GM23338 (cell line): ENCODE measurements at regions not wholly inside any gene's neighbourhood (a gene's known extent, or its start where the extent isn't known, plus 50 kb on each side); places are given as distances from the start of the nearest gene placed in this dataset.

ENCODE experiments used
- ATAC-seq: fragments of 200-7000 bp; cut with Tn5 transposase; 3 replicates; pipeline ENCODE4 v1.9.1; 2020
- DNase-seq: peaks from one replicate; pipeline ENCODE4 v3.0.0-alpha.2; 2015; ENCODE audit warnings: low spot score
- H2AFZ ChIP-seq: fragments of 200-600 bp; sonication (generic); 2 replicates; pipeline ENCODE4 v1.8.0; 2016; ENCODE audit warnings: antibody characterized with exemption, mild to moderate bottlenecking, moderate library complexity
- H3F3A ChIP-seq: fragments of 200-600 bp; sonication (generic); replicated peaks from 2 replicates; pipeline ENCODE4 v1.8.0; 2017; ENCODE audit warnings: antibody characterized with exemption, mixed run types, low read depth
- H3K27ac ChIP-seq: fragments of 200-600 bp; sonication (generic); 2 replicates; pipeline ENCODE4 v1.6.1; 2016; ENCODE audit warnings: low read depth
- H3K27me3 ChIP-seq: fragments of 200-600 bp; sonication (generic); 2 replicates; pipeline ENCODE4 v1.8.0; 2016; ENCODE audit warnings: mild to moderate bottlenecking, mixed run types, moderate library complexity; ENCODE audit not compliant: insufficient read depth
- H3K36me3 ChIP-seq: fragments of 200-600 bp; sonication (generic); 2 replicates; pipeline ENCODE4 v1.8.0; 2016; ENCODE audit warnings: mild to moderate bottlenecking; ENCODE audit not compliant: insufficient read depth
- H3K4me1 ChIP-seq: fragments of 200-600 bp; sonication (generic); 2 replicates; pipeline ENCODE4 v1.8.0; 2016; ENCODE audit warnings: mild to moderate bottlenecking, moderate library complexity; ENCODE audit not compliant: insufficient read depth
- H3K4me2 ChIP-seq: fragments of 200-600 bp; sonication (generic); 2 replicates; pipeline ENCODE4 v1.7.1; 2017; ENCODE audit warnings: mixed run types
- H3K4me3 ChIP-seq: fragments of 200-600 bp; sonication (generic); 2 replicates; pipeline ENCODE4 v1.6.1; 2016; ENCODE audit warnings: mixed run types
- H3K79me2 ChIP-seq: fragments of 200-600 bp; sonication (generic); replicated peaks from 2 replicates; pipeline ENCODE4 v1.8.0; 2017; ENCODE audit warnings: mild to moderate bottlenecking; ENCODE audit not compliant: insufficient read depth
- H3K9me2 ChIP-seq: fragments of 200-600 bp; sonication (generic); 2 replicates; pipeline ENCODE4 v1.8.0; 2017; ENCODE audit not compliant: insufficient read depth
- H4K20me1 ChIP-seq: fragments of 200-600 bp; sonication (generic); replicated peaks from 2 replicates; pipeline ENCODE4 v1.8.0; 2017; ENCODE audit warnings: mild to moderate bottlenecking; ENCODE audit not compliant: insufficient read depth
- H3K27ac Mint-ChIP-seq: 2 replicates; pipeline ENCODE4 v1.8.0; 2020; ENCODE audit warnings: inconsistent platforms, mild to moderate bottlenecking, moderate library complexity, mixed read lengths
- H3K27me3 Mint-ChIP-seq: 3 replicates; pipeline ENCODE4 v1.8.0; 2022; ENCODE audit warnings: low read depth, mild to moderate bottlenecking, moderate library complexity, mixed read lengths, inconsistent platforms; ENCODE audit not compliant: insufficient read depth, poor library complexity
- H3K36me3 Mint-ChIP-seq: 3 replicates; pipeline ENCODE4 v1.8.0; 2021; ENCODE audit warnings: low read depth, mild to moderate bottlenecking, inconsistent platforms, moderate library complexity, mixed read lengths
- H3K4me1 Mint-ChIP-seq: 3 replicates; pipeline ENCODE4 v1.8.0; 2020; ENCODE audit warnings: mild to moderate bottlenecking, inconsistent platforms, mixed read lengths
- H3K4me3 Mint-ChIP-seq: 3 replicates; pipeline ENCODE4 v1.8.0; 2021; ENCODE audit warnings: moderate library complexity, mild to moderate bottlenecking, inconsistent platforms, mixed read lengths
- H3K9me3 Mint-ChIP-seq: 3 replicates; pipeline ENCODE4 v1.8.0; 2020; ENCODE audit warnings: moderate library complexity, mild to moderate bottlenecking, inconsistent platforms, mixed read lengths
- EZH2 ChIP-seq: fragments of 200-600 bp; sonication (generic); IDR thresholded peaks from one replicate; pipeline ENCODE4 v1.8.0; 2017; ENCODE audit warnings: antibody characterized with exemption, mild to moderate bottlenecking, low read depth; ENCODE audit not compliant: unreplicated experiment
- EZH2phosphoT487 ChIP-seq: fragments of 200-600 bp; sonication (generic); IDR thresholded peaks from one replicate; pipeline ENCODE4 v1.8.1; 2018; ENCODE audit warnings: antibody characterized with exemption; ENCODE audit not compliant: unreplicated experiment
- JUNB ChIP-seq: IDR thresholded peaks from one replicate; pipeline ENCODE4 v1.6.1; 2016; ENCODE audit warnings: antibody characterized with exemption; ENCODE audit not compliant: unreplicated experiment
- POLR2AphosphoS5 ChIP-seq: IDR thresholded peaks from 2 replicates; pipeline ENCODE4 v1.6.1; 2016; ENCODE audit warnings: antibody characterized with exemption, low read depth
- STAT1 ChIP-seq: IDR thresholded peaks from one replicate; pipeline ENCODE4 v1.6.1; 2016; ENCODE audit warnings: antibody characterized with exemption; ENCODE audit not compliant: unreplicated experiment
- ZNF114 ChIP-seq: fragments of 250-450 bp; sonication (Bioruptor Pico); IDR thresholded peaks from 2 replicates; pipeline ENCODE4 v1.5.0; 2020; ENCODE audit warnings: mild to moderate bottlenecking, moderate library complexity
- ZNF331 ChIP-seq: fragments of 250-450 bp; sonication (Bioruptor Pico); IDR thresholded peaks from 2 replicates; pipeline ENCODE4 v1.5.0; 2020; ENCODE audit warnings: low read depth, mild to moderate bottlenecking, moderate library complexity
- TF ChIP-seq, protein P1 (sequence below): fragments of 250-450 bp; sonication (Bioruptor Pico); IDR thresholded peaks from 2 replicates; pipeline ENCODE4 v1.5.0; 2020; ENCODE audit warnings: mild to moderate bottlenecking, moderate library complexity
- TF ChIP-seq, protein P2 (sequence below), 2 experiments: fragments of 200-600 bp in 1 of 2; sonication (generic) in 1 of 2; conservative IDR thresholded peaks; 2 replicates each; pipeline versions ENCODE4 v1.5.1 to v1.6.1; 2016 to 2017; ENCODE audit warnings: antibody characterized with exemption in 2 of 2, low read depth in 2 of 2, mild to moderate bottlenecking in 2 of 2, moderate library complexity in 1 of 2

DNA sequence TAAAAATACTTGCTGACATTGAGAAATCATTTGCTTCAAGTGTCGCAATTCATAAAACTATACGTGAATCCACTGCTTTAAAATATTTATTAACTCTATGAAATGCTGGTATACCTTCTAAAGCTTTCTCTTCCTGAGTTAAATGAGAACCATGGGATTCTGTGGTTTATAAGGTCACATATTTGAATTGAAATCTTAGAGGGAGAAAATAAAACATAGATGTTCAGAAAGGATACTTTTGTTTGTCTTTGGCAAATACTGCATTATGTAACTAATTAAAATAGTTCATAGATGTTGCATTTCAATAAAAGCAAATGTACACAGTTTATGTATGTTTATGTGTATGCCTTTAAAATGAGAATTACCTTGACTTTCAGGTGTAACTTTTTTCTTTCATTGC is 250.1 kb downstream of the FAM170A start (continued):
- TF ChIP-seq ZNF331 (CRISPR knock-in tag) (no peak), JUNB (no peak), EZH2 (no peak), POLR2AphosphoS5 (no peak), EZH2phosphoT487 (no peak)
- TF ChIP-seq, protein P1, sequence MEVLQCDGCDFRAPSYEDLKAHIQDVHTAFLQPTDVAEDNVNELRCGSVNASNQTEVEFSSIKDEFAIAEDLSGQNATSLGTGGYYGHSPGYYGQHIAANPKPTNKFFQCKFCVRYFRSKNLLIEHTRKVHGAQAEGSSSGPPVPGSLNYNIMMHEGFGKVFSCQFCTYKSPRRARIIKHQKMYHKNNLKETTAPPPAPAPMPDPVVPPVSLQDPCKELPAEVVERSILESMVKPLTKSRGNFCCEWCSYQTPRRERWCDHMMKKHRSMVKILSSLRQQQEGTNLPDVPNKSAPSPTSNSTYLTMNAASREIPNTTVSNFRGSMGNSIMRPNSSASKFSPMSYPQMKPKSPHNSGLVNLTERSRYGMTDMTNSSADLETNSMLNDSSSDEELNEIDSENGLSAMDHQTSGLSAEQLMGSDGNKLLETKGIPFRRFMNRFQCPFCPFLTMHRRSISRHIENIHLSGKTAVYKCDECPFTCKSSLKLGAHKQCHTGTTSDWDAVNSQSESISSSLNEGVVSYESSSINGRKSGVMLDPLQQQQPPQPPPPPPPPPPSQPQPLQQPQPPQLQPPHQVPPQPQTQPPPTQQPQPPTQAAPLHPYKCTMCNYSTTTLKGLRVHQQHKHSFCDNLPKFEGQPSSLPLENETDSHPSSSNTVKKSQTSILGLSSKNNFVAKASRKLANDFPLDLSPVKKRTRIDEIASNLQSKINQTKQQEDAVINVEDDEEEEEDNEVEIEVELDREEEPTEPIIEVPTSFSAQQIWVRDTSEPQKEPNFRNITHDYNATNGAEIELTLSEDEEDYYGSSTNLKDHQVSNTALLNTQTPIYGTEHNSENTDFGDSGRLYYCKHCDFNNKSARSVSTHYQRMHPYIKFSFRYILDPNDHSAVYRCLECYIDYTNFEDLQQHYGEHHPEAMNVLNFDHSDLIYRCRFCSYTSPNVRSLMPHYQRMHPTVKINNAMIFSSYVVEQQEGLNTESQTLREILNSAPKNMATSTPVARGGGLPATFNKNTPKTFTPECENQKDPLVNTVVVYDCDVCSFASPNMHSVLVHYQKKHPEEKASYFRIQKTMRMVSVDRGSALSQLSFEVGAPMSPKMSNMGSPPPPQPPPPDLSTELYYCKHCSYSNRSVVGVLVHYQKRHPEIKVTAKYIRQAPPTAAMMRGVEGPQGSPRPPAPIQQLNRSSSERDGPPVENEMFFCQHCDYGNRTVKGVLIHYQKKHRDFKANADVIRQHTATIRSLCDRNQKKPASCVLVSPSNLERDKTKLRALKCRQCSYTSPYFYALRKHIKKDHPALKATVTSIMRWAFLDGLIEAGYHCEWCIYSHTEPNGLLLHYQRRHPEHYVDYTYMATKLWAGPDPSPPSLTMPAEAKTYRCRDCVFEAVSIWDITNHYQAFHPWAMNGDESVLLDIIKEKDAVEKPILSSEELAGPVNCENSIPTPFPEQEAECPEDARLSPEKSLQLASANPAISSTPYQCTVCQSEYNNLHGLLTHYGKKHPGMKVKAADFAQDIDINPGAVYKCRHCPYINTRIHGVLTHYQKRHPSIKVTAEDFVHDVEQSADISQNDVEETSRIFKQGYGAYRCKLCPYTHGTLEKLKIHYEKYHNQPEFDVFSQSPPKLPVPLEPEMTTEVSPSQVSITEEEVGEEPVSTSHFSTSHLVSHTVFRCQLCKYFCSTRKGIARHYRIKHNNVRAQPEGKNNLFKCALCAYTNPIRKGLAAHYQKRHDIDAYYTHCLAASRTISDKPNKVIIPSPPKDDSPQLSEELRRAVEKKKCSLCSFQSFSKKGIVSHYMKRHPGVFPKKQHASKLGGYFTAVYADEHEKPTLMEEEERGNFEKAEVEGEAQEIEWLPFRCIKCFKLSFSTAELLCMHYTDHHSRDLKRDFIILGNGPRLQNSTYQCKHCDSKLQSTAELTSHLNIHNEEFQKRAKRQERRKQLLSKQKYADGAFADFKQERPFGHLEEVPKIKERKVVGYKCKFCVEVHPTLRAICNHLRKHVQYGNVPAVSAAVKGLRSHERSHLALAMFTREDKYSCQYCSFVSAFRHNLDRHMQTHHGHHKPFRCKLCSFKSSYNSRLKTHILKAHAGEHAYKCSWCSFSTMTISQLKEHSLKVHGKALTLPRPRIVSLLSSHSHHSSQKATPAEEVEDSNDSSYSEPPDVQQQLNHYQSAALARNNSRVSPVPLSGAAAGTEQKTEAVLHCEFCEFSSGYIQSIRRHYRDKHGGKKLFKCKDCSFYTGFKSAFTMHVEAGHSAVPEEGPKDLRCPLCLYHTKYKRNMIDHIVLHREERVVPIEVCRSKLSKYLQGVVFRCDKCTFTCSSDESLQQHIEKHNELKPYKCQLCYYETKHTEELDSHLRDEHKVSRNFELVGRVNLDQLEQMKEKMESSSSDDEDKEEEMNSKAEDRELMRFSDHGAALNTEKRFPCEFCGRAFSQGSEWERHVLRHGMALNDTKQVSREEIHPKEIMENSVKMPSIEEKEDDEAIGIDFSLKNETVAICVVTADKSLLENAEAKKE (CRISPR knock-in tag), result no peak
- TF ChIP-seq, protein P2, sequence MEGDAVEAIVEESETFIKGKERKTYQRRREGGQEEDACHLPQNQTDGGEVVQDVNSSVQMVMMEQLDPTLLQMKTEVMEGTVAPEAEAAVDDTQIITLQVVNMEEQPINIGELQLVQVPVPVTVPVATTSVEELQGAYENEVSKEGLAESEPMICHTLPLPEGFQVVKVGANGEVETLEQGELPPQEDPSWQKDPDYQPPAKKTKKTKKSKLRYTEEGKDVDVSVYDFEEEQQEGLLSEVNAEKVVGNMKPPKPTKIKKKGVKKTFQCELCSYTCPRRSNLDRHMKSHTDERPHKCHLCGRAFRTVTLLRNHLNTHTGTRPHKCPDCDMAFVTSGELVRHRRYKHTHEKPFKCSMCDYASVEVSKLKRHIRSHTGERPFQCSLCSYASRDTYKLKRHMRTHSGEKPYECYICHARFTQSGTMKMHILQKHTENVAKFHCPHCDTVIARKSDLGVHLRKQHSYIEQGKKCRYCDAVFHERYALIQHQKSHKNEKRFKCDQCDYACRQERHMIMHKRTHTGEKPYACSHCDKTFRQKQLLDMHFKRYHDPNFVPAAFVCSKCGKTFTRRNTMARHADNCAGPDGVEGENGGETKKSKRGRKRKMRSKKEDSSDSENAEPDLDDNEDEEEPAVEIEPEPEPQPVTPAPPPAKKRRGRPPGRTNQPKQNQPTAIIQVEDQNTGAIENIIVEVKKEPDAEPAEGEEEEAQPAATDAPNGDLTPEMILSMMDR (conservative IDR thresholded peaks at IDR 0.05; ENCODE audit: low read depth in 2 of 2), result no peak

DNA sequence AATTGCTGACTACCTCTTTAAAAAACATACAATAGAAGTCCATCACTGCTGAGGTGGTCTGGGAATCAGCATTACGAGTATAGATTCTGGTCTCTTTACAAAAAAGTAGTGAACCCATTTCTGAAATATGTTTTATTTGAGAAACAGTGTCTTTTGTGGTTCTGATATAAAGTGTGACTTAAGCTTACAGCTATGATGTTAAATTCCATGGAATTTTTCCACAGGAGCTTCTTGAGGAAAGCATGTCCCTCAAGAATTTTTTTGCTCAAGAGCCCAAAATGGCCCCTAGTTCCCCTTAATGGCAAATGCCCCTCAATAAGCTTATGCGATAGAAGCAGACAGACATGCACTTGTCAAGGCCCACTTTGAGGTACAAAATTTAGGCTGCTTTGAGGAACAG is 265.7 kb downstream of the FAM170A start:
- DNase-seq (no peak), ATAC-seq (no peak)
- no peaks in the 10 kb centered on the region for H3K79me2 ChIP-seq
- no peak overlapping the region for H3K4me2 ChIP-seq
- H3K36me3 ChIP-seq, result no peaks in the 10 kb centered on the region
- no peak overlapping the region for H3K27ac Mint-ChIP-seq
- H2AFZ ChIP-seq, result no peak overlapping the region
- no peaks in the 10 kb centered on the region for H3K27me3 ChIP-seq
- H3K4me3 ChIP-seq, result no peak overlapping the region
- no peak overlapping the region for H3K27ac ChIP-seq
- H4K20me1 ChIP-seq, result no peaks in the 10 kb centered on the region
- peaks cover 3% of the 10 kb centered on the region; the same call in 2 of the 3 replicates for H3K4me1 Mint-ChIP-seq
- H3K4me1 ChIP-seq, result no peaks in the 10 kb centered on the region
- H3K9me2 ChIP-seq, result no peaks in the 10 kb centered on the region
- H3K27me3 Mint-ChIP-seq, result no peaks in the 10 kb centered on the region
- H3K9me3 Mint-ChIP-seq, result no peaks in the 10 kb centered on the region
- no peaks in the 10 kb centered on the region for H3K36me3 Mint-ChIP-seq
- no peaks in the 10 kb centered on the region for H3F3A ChIP-seq
- H3K4me3 Mint-ChIP-seq, result no peak overlapping the region
- no peak for TF ChIP-seq STAT1
- TF ChIP-seq, protein P1 (CRISPR knock-in tag), result no peak
- TF ChIP-seq ZNF331 (CRISPR knock-in tag), result no peak
- no peak for TF ChIP-seq ZNF114 (CRISPR knock-in tag)
- TF ChIP-seq EZH2phosphoT487, result no peak
